COLO668 (cell line): ENCODE measurements at regions not wholly inside any gene's neighbourhood (a gene's known extent, or its start where the extent isn't known, plus 50 kb on each side); places are given as distances from the start of the nearest gene placed in this dataset.
"Not testable (repeated sequence)": the region's sequence is repeated elsewhere in the genome, so short reads cannot be mapped to it uniquely, and the experiment has no call there.

Experiments
- DNase-seq: peaks from one replicate; lab custom pipeline; 2025; ENCODE audit not compliant: unreplicated experiment; lab: John Stamatoyannopoulos, UW

- DNase-seq: no peak
These were observed 66.1 kb downstream of the GADD45G start for GRCh38 chr9:89670801-89671434.

GRCh38 chr9:89674667-89675057 is 69.8 kb downstream of the GADD45G start:
- DNase-seq: no peak

- peak; percentile 89 for DNase-seq
These were observed 70.4 kb downstream of the GADD45G start for GRCh38 chr9:89675058-89675742.

- peak; percentile 98 for DNase-seq
These were observed 71.5 kb downstream of the GADD45G start for GRCh38 chr9:89676281-89676680.

- DNase-seq: peak; percentile 80
These were observed 73.0 kb downstream of the GADD45G start for GRCh38 chr9:89677702-89678395.

- peak; percentile 64 for DNase-seq
These were observed 73.7 kb downstream of the GADD45G start for GRCh38 chr9:89678396-89679015.

- DNase-seq: no peak
These were observed 74.2 kb downstream of the GADD45G start for GRCh38 chr9:89679016-89679415.

- no peak for DNase-seq
These were observed 74.8 kb downstream of the GADD45G start for GRCh38 chr9:89679581-89679980.

- DNase-seq: no peak
These were observed 76.0 kb downstream of the GADD45G start for GRCh38 chr9:89680547-89681467.

- not testable (repeated sequence) for DNase-seq
These were observed 76.7 kb downstream of the GADD45G start for GRCh38 chr9:89681468-89681859.

- DNase-seq: no peak
These were observed 78.8 kb downstream of the GADD45G start for GRCh38 chr9:89683626-89684025.

- DNase-seq: no peak
These were observed 79.4 kb downstream of the GADD45G start for GRCh38 chr9:89684218-89684617.

- no peak for DNase-seq
These were observed 80.3 kb downstream of the GADD45G start for GRCh38 chr9:89684912-89685636.

- DNase-seq: no peak
These were observed 80.9 kb downstream of the GADD45G start for GRCh38 chr9:89685698-89686097.

GRCh38 chr9:89686126-89686525 is 81.3 kb downstream of the GADD45G start:
- DNase-seq: peak; percentile 89

- no peak for DNase-seq
These were observed 81.8 kb downstream of the GADD45G start for GRCh38 chr9:89686621-89687020.

GRCh38 chr9:89687188-89687587 is 82.4 kb downstream of the GADD45G start:
- DNase-seq: peak; percentile 71

GRCh38 chr9:89687848-89688247 is 83.0 kb downstream of the GADD45G start:
- no peak for DNase-seq

- not testable (repeated sequence) for DNase-seq
These were observed 84.5 kb downstream of the GADD45G start for GRCh38 chr9:89689321-89689720.

GRCh38 chr9:89690334-89690912 is 85.6 kb downstream of the GADD45G start:
- DNase-seq: no peak
